MM.1S (cell line): ENCODE measurements at regions not wholly inside any gene's neighbourhood (a gene's known extent, or its start where the extent isn't known, plus 50 kb on each side); places are given as distances from the start of the nearest gene placed in this dataset.

Experiments used
- DNase-seq: peaks from one replicate; pipeline ENCODE4 v3.0.0-alpha.2; 2015
- H2AFZ ChIP-seq: fragments of 300-600 bp; sonication (generic); 2 replicates; pipeline ENCODE4 v1.6.0; 2016; ENCODE audit warnings: antibody characterized with exemption, low read length
- H3F3A ChIP-seq: fragments of 300-600 bp; sonication (generic); 2 replicates; pipeline ENCODE4 v1.6.1; 2016; ENCODE audit warnings: mild to moderate bottlenecking, antibody characterized with exemption, low read length, moderate library complexity, mixed read lengths; ENCODE audit not compliant: insufficient read depth
- H3K27ac ChIP-seq: fragments of 300-600 bp; sonication (generic); 2 replicates; pipeline ENCODE4 v1.5.1; 2016; ENCODE audit warnings: mild to moderate bottlenecking, low read length
- H3K27me3 ChIP-seq: fragments of 300-600 bp; sonication (generic); replicated peaks from 2 replicates; pipeline ENCODE4 v1.6.0; 2016; ENCODE audit warnings: low read length; ENCODE audit not compliant: insufficient read depth
- H3K36me3 ChIP-seq: fragments of 300-600 bp; sonication (generic); replicated peaks from 2 replicates; pipeline ENCODE4 v1.6.1; 2016; ENCODE audit warnings: mild to moderate bottlenecking, low read length, mixed read lengths; ENCODE audit not compliant: insufficient read depth
- H3K4me1 ChIP-seq: fragments of 300-600 bp; sonication (generic); 2 replicates; pipeline ENCODE4 v1.6.1; 2016; ENCODE audit warnings: low read length, mixed read lengths
- H3K4me2 ChIP-seq: fragments of 300-600 bp; sonication (generic); 2 replicates; pipeline ENCODE4 v1.6.0; 2016; ENCODE audit warnings: low read depth, low read length
- H3K4me3 ChIP-seq: fragments of 300-600 bp; sonication (generic); 2 replicates; pipeline ENCODE4 v1.5.1; 2016; ENCODE audit warnings: low read length, mixed read lengths
- H3K79me2 ChIP-seq: fragments of 300-600 bp; sonication (generic); 2 replicates; pipeline ENCODE4 v1.6.1; 2016; ENCODE audit warnings: mixed run types, low read length, mixed read lengths
- H3K9ac ChIP-seq: fragments of 300-600 bp; sonication (generic); 2 replicates; pipeline ENCODE4 v1.6.1; 2016; ENCODE audit warnings: low read length, mixed read lengths
- H3K9me2 ChIP-seq: fragments of 300-600 bp; sonication (generic); replicated peaks from 2 replicates; pipeline ENCODE4 v1.6.1; 2016; ENCODE audit warnings: mild to moderate bottlenecking, low read length, mixed read lengths; ENCODE audit not compliant: insufficient read depth
- H3K9me3 ChIP-seq: fragments of 300-600 bp; sonication (generic); replicated peaks from 2 replicates; pipeline ENCODE4 v1.6.1; 2016; ENCODE audit warnings: mild to moderate bottlenecking, low read length, mixed read lengths; ENCODE audit not compliant: insufficient read depth
- H4K20me1 ChIP-seq: fragments of 300-600 bp; sonication (generic); 2 replicates; pipeline ENCODE4 v1.6.1; 2016; ENCODE audit warnings: mild to moderate bottlenecking, low read length, moderate library complexity, mixed read lengths; ENCODE audit not compliant: insufficient read depth
- EZH2 ChIP-seq: fragments of 300-600 bp; sonication (generic); optimal IDR thresholded peaks from 2 replicates; pipeline ENCODE3; 2017; ENCODE audit warnings: low read depth, mild to moderate bottlenecking, antibody characterized with exemption, low read length, mixed read lengths
- EZH2phosphoT487 ChIP-seq: fragments of 300-600 bp; sonication (generic); IDR thresholded peaks from 2 replicates; pipeline ENCODE4 v1.6.1; 2018; ENCODE audit warnings: antibody characterized with exemption, low read length
- TF ChIP-seq, protein P1 (sequence below): fragments of 300-600 bp; sonication (generic); IDR thresholded peaks from 2 replicates; pipeline ENCODE4 v1.5.1; 2016; ENCODE audit warnings: antibody characterized with exemption, low read length, mixed read lengths

DNA sequence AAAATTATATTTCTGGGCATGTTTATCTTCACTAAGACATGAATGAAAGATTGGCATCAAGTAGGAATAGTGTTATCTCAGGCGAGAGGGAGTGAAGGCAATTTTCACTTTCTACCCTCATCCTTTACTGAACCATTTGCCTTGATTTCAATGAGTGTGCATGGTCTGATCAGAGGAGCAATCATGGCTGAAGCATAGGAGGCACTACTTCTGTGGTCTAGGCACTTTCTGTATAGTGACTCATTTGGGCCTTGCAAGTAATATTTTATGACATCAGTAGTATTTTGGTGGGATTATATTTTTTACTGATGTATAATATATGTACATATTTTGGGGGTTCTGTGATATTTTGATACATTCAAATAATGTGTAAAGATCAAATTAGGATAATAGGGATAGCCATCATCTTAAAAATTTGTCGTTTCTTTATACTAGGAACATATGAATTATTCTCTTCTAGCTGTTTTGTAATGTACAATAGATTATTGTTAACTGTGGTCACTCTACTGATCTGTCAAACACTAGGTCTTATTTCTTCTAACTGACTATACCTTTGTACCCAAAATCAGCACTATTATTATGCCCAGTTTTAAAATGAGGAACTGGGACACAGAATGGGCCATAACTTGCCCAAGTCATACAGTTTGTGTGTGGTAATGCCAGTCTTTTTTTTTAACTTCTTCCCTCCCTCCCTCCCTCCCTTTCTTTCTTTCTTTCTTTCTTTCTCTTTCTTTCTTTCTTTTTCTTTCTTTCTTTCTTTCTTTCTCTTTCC is 101.9 kb downstream of the RAB11FIP2 start:
- no peaks in the 10 kb centered on the region for H4K20me1 ChIP-seq
- H3K79me2 ChIP-seq = no peaks in the 10 kb centered on the region
- no peaks in the 10 kb centered on the region for H3F3A ChIP-seq
- no peak overlapping the region for H3K27ac ChIP-seq
- no peak overlapping the region for H3K4me2 ChIP-seq
- H3K36me3 ChIP-seq = no peaks in the 10 kb centered on the region
- no peaks in the 10 kb centered on the region for H3K4me1 ChIP-seq
- H3K9ac ChIP-seq = no peak overlapping the region
- no peak overlapping the region for H2AFZ ChIP-seq
- no peak for DNase-seq
- no peak overlapping the region for H3K4me3 ChIP-seq
- TF ChIP-seq EZH2phosphoT487 (no peak), EZH2 (no peak)
- H3K27me3 ChIP-seq = no peaks in the 10 kb centered on the region
- H3K9me3 ChIP-seq = no peaks in the 10 kb centered on the region
- no peaks in the 10 kb centered on the region for H3K9me2 ChIP-seq

DNA sequence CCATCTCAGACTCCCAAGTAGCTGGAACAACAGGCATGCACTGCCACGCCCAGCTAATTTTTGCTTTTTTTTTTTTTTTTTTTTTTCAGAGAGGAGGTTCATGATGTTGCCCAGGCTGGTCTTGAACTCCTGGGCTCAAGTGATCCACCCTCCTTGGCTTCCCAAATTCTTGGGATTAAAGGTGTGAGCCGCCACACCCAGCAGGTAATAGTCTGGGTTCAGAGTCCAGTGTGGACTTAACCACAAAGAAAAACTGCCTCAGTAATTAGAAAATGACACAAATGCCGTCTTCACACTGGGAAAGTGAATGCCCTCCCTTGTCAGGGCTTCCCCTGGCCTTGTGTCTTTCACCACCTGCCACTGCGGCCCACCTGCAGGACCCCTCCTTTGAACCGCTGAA is 101.1 kb downstream of the RAB11FIP2 start:
- no peak for DNase-seq
- TF ChIP-seq EZH2 (no peak), EZH2phosphoT487 (no peak)
- TF ChIP-seq, protein P1, sequence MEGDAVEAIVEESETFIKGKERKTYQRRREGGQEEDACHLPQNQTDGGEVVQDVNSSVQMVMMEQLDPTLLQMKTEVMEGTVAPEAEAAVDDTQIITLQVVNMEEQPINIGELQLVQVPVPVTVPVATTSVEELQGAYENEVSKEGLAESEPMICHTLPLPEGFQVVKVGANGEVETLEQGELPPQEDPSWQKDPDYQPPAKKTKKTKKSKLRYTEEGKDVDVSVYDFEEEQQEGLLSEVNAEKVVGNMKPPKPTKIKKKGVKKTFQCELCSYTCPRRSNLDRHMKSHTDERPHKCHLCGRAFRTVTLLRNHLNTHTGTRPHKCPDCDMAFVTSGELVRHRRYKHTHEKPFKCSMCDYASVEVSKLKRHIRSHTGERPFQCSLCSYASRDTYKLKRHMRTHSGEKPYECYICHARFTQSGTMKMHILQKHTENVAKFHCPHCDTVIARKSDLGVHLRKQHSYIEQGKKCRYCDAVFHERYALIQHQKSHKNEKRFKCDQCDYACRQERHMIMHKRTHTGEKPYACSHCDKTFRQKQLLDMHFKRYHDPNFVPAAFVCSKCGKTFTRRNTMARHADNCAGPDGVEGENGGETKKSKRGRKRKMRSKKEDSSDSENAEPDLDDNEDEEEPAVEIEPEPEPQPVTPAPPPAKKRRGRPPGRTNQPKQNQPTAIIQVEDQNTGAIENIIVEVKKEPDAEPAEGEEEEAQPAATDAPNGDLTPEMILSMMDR = no peak
- Histone ChIP-seq H3K4me2 (no peak overlapping the region), H3K79me2 (no peaks in the 10 kb centered on the region), H3F3A (no peaks in the 10 kb centered on the region), H2AFZ (no peak overlapping the region), H3K27ac (no peak overlapping the region), H3K4me1 (no peaks in the 10 kb centered on the region), H3K27me3 (no peaks in the 10 kb centered on the region), H3K9ac (no peak overlapping the region), H3K9me3 (no peaks in the 10 kb centered on the region), H3K36me3 (no peaks in the 10 kb centered on the region), H3K4me3 (no peak overlapping the region), H3K9me2 (no peaks in the 10 kb centered on the region), H4K20me1 (no peaks in the 10 kb centered on the region)

DNA sequence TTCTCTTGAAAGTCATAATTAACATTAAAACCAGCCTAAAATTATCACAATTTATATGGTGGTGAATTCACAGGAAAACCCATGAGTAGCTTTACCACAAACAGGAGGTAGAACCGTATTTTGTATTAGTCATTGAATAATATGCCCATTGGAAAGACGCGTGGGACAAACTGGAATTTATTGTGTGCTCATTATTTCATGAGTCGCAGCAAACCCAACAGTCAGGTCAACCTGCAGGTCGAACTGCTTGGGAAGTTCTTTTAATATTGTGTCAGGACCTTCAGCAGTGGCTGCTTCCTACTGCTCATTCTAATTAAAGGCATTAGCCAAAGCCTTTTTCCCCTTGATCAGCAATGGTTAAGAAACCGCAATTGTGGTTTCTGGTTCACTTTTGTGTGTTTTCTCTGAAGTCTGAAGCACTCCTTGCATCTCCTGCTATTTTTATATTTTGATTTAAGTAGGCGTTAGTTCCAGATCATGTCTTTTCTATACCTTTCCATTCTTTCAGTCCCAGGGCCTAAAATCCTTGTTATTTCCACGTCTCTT is 100.1 kb downstream of the RAB11FIP2 start:
- H3K9ac ChIP-seq = no peak overlapping the region
- no peak overlapping the region for H3K27ac ChIP-seq
- no peaks in the 10 kb centered on the region for H3K27me3 ChIP-seq
- H2AFZ ChIP-seq = no peak overlapping the region
- TF ChIP-seq, protein P1 = no peak
- no peak for TF ChIP-seq EZH2phosphoT487
- TF ChIP-seq EZH2 = no peak
- no peaks in the 10 kb centered on the region for H4K20me1 ChIP-seq
- no peak overlapping the region for H3K4me2 ChIP-seq
- no peaks in the 10 kb centered on the region for H3K4me1 ChIP-seq
- no peak for DNase-seq
- H3K9me2 ChIP-seq = no peaks in the 10 kb centered on the region
- no peaks in the 10 kb centered on the region for H3K36me3 ChIP-seq
- H3F3A ChIP-seq = no peaks in the 10 kb centered on the region
- H3K9me3 ChIP-seq = no peaks in the 10 kb centered on the region
- no peak overlapping the region for H3K4me3 ChIP-seq
- no peaks in the 10 kb centered on the region for H3K79me2 ChIP-seq

DNA sequence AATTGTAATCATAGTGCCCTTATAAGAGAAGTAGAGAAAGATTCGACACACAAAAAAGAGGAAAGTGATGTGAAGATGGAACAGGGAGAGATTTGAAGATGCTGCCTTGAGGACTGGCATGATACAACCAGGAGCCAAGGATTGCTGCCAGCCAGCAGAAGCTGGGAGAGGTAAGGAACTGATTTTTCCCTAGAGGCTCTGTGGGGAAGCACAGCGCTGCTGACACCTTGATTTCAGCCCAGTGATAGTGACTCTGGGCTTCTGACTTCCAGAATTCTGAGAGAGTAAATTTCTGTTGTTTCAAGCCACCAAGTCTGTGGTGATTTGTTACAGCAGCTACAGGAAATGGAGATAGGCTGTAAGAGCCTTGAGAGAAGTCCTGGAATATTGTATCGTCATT is 98.2 kb downstream of the RAB11FIP2 start:
- Histone ChIP-seq H3K4me3 (no peak overlapping the region), H3K27ac (no peak overlapping the region), H4K20me1 (no peaks in the 10 kb centered on the region), H3K27me3 (no peaks in the 10 kb centered on the region), H2AFZ (no peak overlapping the region), H3K9me3 (no peaks in the 10 kb centered on the region), H3K4me2 (no peak overlapping the region), H3K9ac (no peak overlapping the region), H3F3A (no peaks in the 10 kb centered on the region), H3K36me3 (no peaks in the 10 kb centered on the region), H3K4me1 (no peaks in the 10 kb centered on the region), H3K9me2 (no peaks in the 10 kb centered on the region), H3K79me2 (no peaks in the 10 kb centered on the region)
- DNase-seq = no peak
- TF ChIP-seq, protein P1 = no peak
- TF ChIP-seq EZH2 (no peak), EZH2phosphoT487 (no peak)
